Muscle of back (tissue), 3 donors: ENCODE measurements at regions not wholly inside any gene's neighbourhood (a gene's known extent, or its start where the extent isn't known, plus 50 kb on each side); places are given as distances from the start of the nearest gene placed in this dataset.
"Not testable (repeated sequence)": the region's sequence is repeated elsewhere in the genome, so short reads cannot be mapped to it uniquely, and the experiment has no call there.

Experiments
- DNase-seq, 3 donors: peaks; one replicate each; pipeline versions ENCODE4 v3.0.0 to v3.0.0-alpha.2; 2013

DNA sequence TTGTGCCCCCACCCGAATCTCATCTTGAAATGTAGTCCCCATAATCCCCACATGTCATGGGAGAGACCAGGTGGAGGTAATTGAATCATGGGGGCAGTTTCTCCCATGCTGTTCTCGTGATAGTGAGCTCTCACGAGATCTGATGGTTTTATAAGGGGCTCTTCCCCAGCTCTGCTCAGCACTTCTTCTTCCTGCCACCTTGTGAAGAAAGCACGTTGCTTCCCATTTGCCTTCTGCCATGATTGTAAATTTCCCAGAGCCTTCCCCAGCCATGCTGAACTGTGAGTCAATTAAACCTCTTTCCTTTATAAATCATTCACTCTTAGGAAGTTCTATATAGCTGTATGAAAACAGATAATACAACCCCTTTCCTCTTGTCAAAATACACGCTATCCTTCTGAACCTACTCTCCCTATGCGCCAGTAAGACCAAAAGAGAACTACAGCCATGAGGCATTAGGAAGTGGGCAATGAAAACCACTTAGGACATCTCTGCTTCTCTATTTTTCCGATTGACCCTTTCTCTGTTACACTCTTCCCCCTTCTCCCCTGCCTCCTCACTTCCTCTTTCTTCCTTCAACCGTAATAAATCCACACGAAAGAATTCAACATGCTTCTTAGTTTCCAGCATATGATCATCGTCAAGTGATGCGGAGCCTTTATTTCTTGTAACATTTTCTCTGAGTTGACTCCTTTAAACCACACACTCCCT is 101.2 kb upstream of the WDR11 start:
- peak in 1 of 3 donors; percentile 28 for DNase-seq

DNA sequence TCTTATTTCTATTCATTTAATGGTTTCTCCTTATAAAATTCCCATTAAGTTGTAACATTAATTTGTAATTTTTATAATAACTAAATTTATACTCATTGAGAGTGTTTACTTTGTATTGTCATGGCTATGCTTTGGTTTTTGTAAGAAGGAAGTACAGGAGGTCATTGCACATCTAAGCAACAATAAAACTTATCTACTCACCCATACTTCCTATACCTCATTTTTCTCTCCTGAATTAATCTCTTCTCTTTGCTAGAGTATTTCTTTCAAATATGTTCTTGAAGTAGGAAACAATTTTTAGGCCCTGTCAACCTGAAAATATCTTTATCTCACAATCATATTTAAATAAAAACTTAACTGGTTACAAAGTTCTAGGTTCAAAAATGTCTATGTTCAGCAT is 95.4 kb upstream of the WDR11 start:
- DNase-seq = no peak

DNA sequence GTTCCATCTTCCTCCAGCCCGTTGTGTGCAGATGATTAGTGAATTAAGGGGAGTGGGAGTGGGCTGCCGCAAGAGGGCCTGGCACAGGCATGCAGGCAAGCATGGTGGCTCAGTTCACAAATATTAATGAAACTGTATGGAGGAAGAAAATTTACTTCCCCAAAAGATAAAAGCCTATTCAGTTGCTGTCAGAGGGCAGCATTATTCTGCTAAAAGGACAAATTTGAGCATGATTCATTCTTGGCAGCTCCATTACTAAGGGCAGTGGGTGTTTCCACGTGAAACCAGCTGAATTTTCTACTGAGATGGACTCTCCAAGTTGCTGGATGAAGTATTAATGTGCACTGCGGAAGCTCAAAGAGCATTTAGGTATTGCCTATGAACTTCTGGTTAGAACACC is 90.9 kb upstream of the WDR11 start:
- no peak for DNase-seq

DNA sequence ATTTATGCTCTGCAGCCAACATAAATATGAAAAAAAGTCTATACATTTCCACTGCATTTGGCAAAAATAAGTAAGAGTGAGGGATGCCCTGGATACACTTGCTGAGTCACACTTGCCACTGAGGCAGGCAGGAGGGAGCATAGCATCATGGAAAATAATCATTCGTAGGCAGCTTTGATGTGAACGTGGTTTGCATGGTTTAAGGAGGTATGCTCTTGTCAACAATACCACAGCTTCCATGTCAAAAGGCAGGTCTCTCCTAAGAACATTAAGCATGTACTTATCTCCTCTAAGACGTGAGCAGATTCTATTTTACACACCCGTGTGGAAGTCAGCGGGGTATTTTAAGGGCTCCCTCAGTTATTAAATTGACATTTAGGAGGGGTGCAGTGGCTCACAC is 89.2 kb upstream of the WDR11 start:
- DNase-seq = no peak

DNA sequence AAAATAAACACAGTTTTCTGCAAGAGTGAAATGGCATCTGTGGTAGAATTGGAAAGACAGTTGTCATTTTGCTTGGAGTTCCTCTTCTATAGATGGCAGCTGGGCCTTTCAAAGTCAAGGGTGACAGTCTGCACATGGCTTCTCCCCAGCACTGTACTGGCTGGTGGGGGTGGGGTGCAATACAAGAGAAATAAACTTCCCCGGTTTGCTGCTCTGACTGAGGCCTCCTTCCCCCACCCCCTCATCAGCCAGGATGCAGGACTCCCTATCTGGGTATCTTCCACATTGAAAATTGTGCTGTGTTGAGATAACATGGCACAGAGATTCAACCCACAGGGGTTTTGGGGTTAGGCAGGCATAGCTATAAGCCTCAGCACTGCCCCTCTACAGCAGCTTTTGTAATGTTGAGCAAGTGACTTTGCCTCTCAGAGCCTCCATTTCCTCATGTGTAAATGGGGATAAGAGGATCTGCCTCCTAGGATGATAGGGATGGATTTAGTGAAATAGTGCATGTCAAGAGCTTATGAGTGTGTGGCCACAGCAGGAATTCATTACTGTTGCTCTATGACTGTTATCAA is 85.8 kb upstream of the WDR11 start:
- DNase-seq = no peak

DNA sequence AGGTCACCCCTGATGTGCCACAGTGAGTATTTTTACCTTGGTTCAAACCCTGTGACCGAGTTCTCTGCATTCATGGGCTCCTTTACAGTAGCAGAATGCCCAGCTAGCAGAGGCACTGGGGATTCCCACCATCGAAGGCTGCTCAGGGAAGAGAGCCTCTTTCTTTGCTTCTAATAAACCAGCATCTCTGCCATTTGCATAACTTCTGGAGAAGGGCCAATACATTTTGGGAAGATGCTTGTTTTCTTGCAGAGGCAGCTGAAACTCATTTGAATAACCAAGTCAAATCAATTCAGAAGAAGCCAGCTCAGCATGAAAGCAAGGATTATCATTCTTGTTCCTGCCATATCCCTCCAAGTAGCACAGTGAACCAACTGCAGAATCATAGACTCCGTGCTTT is 82.9 kb upstream of the WDR11 start:
- no peak for DNase-seq

DNA sequence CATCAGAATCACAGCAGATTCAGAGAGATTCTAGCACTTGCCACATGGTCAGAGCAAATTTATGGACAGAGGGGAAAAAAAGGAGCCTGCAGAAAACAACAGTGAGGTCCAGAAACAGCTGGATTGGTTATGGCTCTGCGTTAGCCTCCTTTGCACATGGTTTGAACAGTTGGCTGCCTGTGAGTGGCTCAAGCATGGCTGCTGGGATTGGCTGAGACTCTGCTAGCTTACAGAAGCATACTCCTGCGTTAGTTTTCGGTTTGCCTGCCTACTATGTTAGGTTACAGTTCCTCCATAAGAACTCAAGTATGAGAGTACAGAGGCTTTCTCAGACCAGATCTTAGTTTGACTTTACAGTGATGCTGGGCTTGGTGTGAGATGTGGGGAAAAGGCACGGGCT is 80.7 kb upstream of the WDR11 start:
- peak in 1 of 3 donors; percentile 16 for DNase-seq

DNA sequence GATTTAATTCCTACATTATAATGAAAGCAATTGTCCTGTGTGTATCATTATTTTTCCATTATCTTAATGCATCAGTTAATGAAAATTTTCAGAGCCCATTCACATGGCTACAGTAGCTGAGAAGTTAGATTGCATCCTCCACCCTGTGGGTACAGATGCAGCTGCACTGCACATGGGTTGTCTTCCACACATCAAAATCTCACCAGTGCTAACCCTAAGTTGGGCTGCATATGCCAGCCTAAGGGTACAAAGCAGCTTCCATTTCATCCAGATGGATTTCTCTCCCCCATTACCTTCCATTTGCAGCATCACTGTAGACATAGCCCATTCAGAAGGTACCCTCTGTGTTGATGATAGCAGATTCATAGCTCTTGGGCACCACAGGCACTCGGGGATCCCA is 74.7 kb upstream of the WDR11 start:
- DNase-seq = no peak

DNA sequence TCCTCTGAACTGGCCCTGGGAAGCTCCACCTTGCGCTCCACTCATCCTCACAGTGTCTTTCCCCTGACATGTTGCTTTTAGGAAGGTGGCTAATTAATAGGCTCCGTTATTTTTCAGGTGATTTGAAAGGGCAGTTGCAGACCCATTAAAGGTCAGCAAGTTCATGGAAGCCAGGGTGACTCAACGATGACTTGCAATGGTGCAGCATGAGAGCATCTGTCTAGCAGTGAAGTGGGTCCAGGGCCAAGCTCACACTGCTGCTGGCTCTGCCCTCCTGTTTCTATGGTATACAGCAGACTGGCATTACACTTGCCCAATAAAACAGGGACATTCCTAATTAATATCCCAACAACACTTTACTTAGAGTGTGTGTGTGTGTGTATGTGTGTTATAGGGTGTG is 68.8 kb upstream of the WDR11 start:
- no peak for DNase-seq

DNA sequence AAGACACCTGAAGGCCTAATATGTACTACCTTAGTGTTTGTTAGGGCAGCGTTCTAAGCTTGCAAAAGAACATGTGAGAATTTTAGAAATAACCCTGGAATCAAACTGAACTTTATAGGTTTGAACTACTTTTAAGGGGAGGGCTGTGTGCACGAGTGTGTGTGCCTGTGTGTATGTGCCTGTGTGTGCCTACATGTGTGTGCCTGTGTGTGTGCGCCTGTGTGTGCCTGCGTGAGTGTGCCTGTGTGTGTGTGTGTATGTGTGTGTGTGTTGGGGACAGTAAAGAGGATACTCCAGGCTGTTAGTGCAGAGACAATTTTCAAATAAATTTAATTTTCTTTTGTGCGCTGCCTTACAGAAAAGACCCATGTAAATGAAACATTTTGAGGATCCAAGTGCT is 68.1 kb upstream of the WDR11 start:
- DNase-seq = no peak

DNA sequence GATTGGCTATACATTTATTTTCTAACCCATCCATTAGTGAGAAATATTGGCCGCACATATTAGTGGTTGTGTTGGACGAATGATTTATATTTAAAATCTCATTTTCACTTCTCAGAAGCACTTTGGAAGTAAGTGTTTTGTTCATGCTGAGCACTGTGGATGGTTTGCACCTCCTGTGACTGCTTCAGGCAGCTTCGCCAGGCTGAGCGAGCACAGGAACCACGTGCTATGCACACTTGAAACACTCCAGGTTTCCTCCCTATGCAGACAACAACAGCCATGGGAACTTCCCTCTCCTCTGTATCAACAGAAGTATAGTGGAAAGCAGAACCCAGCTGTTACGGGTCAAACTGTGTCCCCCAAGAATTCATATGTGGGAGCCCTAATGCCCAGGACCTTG is 67.3 kb upstream of the WDR11 start:
- no peak for DNase-seq

DNA sequence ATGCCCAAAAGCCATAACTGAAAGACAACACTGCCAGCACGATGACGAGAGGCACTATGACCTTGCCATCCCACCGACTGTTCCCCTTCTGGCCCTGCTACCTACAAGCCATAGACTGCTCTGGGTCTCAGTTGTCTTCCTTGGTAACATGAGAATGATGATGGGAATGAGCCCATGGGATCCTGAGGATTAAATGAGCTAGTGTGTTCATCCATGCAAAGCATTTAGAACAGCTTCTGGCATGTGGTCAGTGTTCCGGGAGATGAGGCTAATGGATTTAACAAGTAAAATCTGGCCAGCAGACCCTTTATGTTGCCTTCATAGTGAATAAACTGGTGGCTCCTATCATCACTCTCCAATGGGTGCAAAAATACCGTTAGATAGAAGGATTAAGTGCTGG is 62.4 kb upstream of the WDR11 start:
- DNase-seq = no peak

DNA sequence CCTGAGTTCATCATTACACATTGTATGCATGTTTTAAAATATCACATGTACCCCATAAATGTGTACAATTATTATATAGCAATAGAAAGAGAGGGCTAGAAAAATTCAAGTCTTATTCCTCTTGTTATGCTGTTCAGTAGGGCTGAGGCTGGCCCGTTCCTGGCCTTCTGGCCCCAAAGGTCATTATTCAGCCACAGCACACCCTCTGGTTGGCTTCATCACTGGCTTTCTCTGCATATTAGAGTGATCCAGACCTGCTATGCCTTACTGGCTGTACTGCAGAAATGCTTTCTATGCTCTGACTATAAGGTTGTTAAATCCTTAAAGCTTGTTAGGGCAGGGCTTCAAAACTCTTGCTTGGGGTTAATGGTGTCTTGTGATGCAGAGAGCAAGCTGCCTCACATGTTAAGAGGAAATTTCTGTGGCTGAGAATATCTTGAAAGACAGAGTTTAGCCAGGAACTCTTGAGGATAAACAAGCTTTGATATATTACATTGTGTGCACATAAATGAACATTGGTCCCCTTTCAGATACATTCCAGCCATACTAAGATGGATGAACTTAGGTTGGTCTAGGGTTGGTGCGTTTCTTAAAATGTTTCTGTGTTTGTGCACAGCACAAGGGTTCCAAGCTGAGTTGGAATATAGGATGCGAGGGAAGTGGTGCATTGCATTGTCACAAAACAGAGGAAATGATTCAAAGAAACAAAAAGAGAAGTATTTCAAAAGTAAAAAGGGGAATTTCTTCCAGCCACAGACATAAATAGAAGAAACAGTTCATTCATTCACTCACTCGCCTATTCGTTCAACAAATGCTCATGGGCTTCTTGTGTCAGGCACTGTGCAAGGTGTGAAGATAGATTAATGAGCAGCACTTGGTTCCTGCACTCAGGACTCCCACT is 61.6 kb upstream of the WDR11 start:
- peak in 1 of 3 donors; percentile 9 for DNase-seq

DNA sequence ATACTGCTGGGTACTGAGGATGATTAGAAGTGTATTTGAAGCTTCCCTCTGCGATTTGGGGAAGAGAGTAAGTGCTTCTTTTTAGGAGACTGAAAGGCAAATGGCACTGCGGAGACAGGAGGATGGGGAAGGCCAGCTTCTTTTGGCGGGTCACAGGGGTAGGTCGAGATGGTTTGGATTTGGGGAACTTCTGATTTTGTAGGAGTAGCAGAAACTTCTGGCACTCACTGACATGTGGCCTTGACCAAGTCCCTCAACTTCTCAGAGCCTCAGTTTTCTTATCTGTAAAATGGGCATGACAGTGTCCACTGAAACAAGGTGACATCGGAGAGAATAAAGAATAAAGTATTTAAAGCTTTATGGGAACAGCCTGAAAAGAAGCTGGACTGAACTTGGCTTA is 59.8 kb upstream of the WDR11 start:
- DNase-seq = no peak

DNA sequence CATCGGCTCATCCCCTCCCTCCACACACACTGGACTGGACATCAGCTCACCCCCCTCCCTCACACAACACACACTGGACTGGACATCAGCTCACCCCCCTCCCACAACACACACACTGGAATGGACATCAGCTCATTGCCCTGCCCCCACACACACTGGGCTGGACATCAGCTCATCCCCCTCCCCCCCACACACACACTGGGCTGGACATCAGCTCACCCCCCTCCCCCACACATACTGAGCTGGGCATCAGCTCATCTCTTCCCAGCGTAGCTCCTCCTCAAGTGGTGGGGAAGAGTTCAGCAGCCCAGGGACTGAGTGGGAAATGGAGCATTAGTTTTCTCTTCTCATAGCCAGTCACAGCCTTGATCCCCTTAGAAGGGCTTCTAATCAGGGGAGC is 58.1 kb upstream of the WDR11 start:
- DNase-seq = no peak

DNA sequence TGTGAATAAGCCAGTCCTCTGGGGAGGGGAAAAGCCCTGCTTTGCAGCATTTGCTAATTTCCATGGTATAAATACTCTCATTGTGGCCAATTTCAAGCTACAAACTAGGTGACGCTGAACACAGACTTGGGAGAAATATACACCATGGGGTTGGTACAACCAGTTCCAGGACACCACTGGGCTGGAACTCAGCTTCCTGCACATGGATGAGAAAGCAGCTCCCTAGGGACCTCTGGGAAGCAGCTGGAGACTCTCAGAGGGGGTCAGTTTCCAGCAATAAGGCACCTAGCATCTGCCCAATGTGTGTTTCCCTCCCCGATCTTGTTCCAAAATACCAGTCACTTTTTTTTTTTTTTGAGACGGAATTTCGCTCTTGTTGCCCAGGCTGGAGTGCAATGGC is 56.8 kb upstream of the WDR11 start:
- no peak for DNase-seq

DNA sequence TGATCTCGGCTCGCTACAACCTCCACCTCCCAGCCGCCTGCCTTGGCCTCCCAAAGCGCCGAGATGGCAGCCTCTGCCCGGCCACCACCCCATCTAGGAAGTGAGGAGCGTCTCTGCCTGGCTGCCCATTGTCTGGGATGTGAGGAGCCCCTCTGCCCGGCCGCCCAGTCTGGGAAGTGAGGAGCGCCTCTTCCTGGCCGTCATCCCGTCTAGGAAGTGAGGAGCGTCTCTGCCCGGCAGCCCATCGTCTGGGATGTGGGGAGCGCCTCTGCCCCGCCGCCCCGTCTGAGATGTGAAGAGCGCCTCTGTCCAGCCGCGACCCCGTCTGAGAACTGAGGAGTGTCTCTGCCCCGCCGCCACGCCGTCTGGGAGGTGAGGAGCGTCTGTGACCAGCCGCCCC is 52.9 kb upstream of the WDR11 start:
- DNase-seq = not testable (repeated sequence)

DNA sequence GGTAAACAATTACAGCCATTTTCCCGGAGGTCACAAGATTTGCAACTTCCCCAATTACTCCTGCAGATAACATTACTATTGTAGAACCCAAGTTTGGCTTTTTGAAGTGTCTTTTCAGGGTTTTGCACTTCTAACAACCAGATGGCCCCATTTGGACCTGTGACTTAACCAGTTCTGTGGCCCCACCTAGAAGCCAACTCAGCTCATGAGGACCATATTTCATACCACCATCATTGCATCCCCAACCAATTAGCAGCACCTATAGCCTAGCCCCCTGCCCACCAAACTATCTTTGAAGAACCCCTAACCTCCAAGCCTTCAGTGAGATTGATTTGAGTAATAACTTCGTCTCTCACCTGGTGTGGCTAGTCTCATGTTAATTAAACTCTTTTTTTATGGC is 51.3 kb upstream of the WDR11 start:
- no peak for DNase-seq

DNA sequence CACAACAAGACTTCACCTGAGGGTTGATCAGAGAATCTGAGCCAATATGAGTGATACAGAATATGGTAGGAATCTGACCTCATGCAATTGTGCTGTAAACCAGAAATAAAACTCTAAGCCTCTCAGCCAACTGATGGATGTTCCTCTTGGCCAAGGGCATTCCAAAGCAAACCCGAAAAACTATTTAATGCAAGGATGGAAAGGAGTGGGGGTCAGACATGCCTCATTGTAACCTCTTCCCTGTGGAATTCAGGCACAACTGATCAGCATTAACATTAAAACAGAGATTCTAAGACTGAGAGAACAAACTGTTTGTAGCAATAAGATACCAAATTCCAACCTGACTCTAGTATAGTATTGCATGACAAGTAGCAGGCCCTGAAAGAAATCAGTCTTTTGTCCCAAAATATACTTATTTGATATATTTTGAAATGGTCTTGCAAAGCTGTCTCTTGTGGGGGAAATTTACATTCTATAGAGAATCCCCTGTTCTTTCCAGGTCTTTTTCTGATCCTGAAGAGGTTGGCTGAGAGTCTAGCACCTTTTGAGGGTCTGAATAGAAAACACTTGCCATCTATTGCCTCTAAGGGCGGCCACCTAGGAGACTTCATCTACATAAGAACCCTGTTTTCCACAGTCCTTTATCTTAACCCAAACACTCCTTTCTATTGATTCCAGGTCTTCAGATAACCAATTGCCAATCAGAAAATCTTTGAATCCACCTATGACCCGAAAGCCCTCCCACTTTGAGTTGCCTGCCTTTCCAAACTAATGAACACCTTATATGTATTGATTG is 50.4 kb upstream of the WDR11 start:
- DNase-seq = no peak
